GM12878 (cell line): ENCODE measurements at regions not wholly inside any gene's neighbourhood (a gene's known extent, or its start where the extent isn't known, plus 50 kb on each side); places are given as distances from the start of the nearest gene placed in this dataset.

Source experiments
- CHD1 ChIP-seq: IDR thresholded peaks from 2 replicates; pipeline ENCODE4 v1.6.1; 2012; ENCODE audit warnings: low read depth, low read length, improper control_type of control experiment
- EP300 ChIP-seq, 2 experiments: fragments of 150-350 bp in 1 of 2; IDR thresholded peaks; 2 replicates each; pipeline ENCODE4 v1.6.1; 2011 to 2012; ENCODE audit warnings: low read depth in 2 of 2, low read length in 2 of 2, borderline replicate concordance in 1 of 2, improper control_type of control experiment in 1 of 2, inconsistent platforms in 1 of 2; ENCODE audit not compliant: control insufficient read depth in 1 of 2
- FOXK2 ChIP-seq: fragments of 450-650 bp; IDR thresholded peaks from 2 replicates; pipeline ENCODE4 v1.6.1; 2017; ENCODE audit warnings: mild to moderate bottlenecking, moderate library complexity
- KDM1A ChIP-seq: fragments of 200-600 bp; sonication (generic); IDR thresholded peaks from 2 replicates; pipeline ENCODE4 v1.6.1; 2016; ENCODE audit warnings: borderline replicate concordance
- NR2C1 ChIP-seq: fragments of 450-650 bp; IDR thresholded peaks from 2 replicates; pipeline ENCODE4 v1.6.1; 2017; ENCODE audit warnings: antibody characterized with exemption, mild to moderate bottlenecking, moderate library complexity
- RAD21 ChIP-seq: IDR thresholded peaks from 2 replicates; pipeline ENCODE4 v1.6.1; 2011; ENCODE audit warnings: mild to moderate bottlenecking, low read depth, low read length, moderate library complexity; ENCODE audit not compliant: insufficient read depth
- RELB ChIP-seq: fragments of 450-650 bp; IDR thresholded peaks from 2 replicates; pipeline ENCODE4 v1.6.1; 2017; ENCODE audit warnings: low read depth, mild to moderate bottlenecking, moderate library complexity
- ZBED1 ChIP-seq: IDR thresholded peaks from 2 replicates; pipeline ENCODE4 v1.6.1; 2016; ENCODE audit warnings: borderline replicate concordance
- ZNF274 ChIP-seq: IDR thresholded peaks from one replicate; pipeline ENCODE4 v1.8.0; 2011; ENCODE audit not compliant: insufficient read length, insufficient read depth
- TF ChIP-seq, protein P1 (sequence below): IDR thresholded peaks from 2 replicates; pipeline ENCODE4 v1.6.1; 2012; ENCODE audit warnings: low read depth, low read length, improper control_type of control experiment
- TF ChIP-seq, protein P2 (sequence below), 3 experiments: IDR thresholded peaks in 2 of 3; conservative IDR thresholded peaks in 1 of 3; 2 replicates each; pipeline ENCODE4 v1.5.1; 2011; ENCODE audit warnings: low read depth in 3 of 3, low read length in 3 of 3, mild to moderate bottlenecking in 3 of 3, control low read depth in 2 of 3, moderate library complexity in 2 of 3, inconsistent platforms in 1 of 3, mixed read lengths in 1 of 3; ENCODE audit not compliant: control insufficient read depth in 2 of 3, insufficient read depth in 1 of 3; ENCODE audit errors: extremely low read depth in 1 of 3
- TF ChIP-seq, protein P3 (sequence below): fragments of 450-650 bp; IDR thresholded peaks from 2 replicates; pipeline ENCODE4 v1.6.1; 2017; ENCODE audit warnings: antibody characterized with exemption, mild to moderate bottlenecking, moderate library complexity

DNA sequence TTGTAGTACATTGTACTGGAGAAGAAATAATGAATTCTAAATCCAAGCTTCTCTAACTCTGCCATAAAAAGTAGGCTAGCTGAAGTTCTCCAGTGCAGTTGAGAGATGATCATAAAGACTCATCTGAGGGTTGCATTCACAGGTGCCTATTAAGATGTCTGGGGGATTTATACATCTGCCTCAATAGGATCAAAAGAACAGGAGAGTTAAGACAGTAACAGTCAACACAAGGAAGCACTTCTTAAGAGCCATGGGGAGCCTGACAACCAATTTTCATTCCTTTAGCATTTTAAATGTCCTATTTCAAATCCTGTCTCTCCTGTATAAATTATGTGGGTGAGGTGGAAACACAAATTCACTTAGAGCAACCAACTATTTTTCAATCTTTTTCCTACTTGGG is 432.4 kb upstream of the NWD2 start:
- no peak for TF ChIP-seq FOXK2
- TF ChIP-seq, protein P1, sequence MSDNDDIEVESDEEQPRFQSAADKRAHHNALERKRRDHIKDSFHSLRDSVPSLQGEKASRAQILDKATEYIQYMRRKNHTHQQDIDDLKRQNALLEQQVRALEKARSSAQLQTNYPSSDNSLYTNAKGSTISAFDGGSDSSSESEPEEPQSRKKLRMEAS: no peak
- TF ChIP-seq, protein P2, sequence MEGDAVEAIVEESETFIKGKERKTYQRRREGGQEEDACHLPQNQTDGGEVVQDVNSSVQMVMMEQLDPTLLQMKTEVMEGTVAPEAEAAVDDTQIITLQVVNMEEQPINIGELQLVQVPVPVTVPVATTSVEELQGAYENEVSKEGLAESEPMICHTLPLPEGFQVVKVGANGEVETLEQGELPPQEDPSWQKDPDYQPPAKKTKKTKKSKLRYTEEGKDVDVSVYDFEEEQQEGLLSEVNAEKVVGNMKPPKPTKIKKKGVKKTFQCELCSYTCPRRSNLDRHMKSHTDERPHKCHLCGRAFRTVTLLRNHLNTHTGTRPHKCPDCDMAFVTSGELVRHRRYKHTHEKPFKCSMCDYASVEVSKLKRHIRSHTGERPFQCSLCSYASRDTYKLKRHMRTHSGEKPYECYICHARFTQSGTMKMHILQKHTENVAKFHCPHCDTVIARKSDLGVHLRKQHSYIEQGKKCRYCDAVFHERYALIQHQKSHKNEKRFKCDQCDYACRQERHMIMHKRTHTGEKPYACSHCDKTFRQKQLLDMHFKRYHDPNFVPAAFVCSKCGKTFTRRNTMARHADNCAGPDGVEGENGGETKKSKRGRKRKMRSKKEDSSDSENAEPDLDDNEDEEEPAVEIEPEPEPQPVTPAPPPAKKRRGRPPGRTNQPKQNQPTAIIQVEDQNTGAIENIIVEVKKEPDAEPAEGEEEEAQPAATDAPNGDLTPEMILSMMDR (IDR thresholded peaks at IDR 0.05 in 2 of 3, conservative IDR thresholded peaks at IDR 0.05 in 1 of 3; ENCODE audit: control insufficient read depth in 2 of 3, extremely low read depth in 1 of 3, insufficient read depth in 1 of 3, low read depth in 3 of 3, low read length in 3 of 3): no peak
- TF ChIP-seq RAD21: no peak
- no peak for TF ChIP-seq ZNF274
- TF ChIP-seq ZBED1: no peak
- TF ChIP-seq KDM1A: no peak
- no peak for TF ChIP-seq NR2C1
- no peak for TF ChIP-seq EP300 (IDR thresholded peaks at IDR 0.05; ENCODE audit: borderline replicate concordance in 1 of 2, control insufficient read depth in 1 of 2, low read depth in 2 of 2, low read length in 2 of 2)
- TF ChIP-seq, protein P3, sequence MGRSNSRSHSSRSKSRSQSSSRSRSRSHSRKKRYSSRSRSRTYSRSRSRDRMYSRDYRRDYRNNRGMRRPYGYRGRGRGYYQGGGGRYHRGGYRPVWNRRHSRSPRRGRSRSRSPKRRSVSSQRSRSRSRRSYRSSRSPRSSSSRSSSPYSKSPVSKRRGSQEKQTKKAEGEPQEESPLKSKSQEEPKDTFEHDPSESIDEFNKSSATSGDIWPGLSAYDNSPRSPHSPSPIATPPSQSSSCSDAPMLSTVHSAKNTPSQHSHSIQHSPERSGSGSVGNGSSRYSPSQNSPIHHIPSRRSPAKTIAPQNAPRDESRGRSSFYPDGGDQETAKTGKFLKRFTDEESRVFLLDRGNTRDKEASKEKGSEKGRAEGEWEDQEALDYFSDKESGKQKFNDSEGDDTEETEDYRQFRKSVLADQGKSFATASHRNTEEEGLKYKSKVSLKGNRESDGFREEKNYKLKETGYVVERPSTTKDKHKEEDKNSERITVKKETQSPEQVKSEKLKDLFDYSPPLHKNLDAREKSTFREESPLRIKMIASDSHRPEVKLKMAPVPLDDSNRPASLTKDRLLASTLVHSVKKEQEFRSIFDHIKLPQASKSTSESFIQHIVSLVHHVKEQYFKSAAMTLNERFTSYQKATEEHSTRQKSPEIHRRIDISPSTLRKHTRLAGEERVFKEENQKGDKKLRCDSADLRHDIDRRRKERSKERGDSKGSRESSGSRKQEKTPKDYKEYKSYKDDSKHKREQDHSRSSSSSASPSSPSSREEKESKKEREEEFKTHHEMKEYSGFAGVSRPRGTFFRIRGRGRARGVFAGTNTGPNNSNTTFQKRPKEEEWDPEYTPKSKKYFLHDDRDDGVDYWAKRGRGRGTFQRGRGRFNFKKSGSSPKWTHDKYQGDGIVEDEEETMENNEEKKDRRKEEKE: no peak
- TF ChIP-seq CHD1: no peak
- TF ChIP-seq RELB: no peak
